Stomach (tissue), 4 donors: ENCODE measurements at regions not wholly inside any gene's neighbourhood (a gene's known extent, or its start where the extent isn't known, plus 50 kb on each side); places are given as distances from the start of the nearest gene placed in this dataset.

Source experiments
- EP300 ChIP-seq: sonication (generic); formaldehyde crosslinking; IDR thresholded peaks from one replicate; pipeline ENCODE4 v1.6.1; 2017; ENCODE audit warnings: antibody characterized with exemption
- POLR2A ChIP-seq, 4 donors: fragments of 450-650 bp; IDR thresholded peaks; one replicate each; pipeline ENCODE4 v1.6.1; 2016; ENCODE audit warnings: antibody characterized with exemption in 4 of 4, control low read depth in 2 of 4, mild to moderate bottlenecking in 1 of 4, moderate library complexity in 1 of 4
- POLR2AphosphoS5 ChIP-seq, 3 donors: sonication (generic); formaldehyde crosslinking; IDR thresholded peaks; one replicate each; pipeline ENCODE4 v1.6.1; 2016; ENCODE audit warnings: antibody characterized with exemption in 3 of 3
- TF ChIP-seq, protein P1 (sequence below), 7 experiments: fragments of 450-650 bp in 4 of 7; fragments of 200-600 bp in 3 of 7; sonication (generic) in 3 of 7; IDR thresholded peaks; one replicate each; pipeline ENCODE4 v1.5.1; 2016 to 2019; ENCODE audit warnings: antibody characterized with exemption in 7 of 7, control low read depth in 2 of 7, mild to moderate bottlenecking in 1 of 7

DNA sequence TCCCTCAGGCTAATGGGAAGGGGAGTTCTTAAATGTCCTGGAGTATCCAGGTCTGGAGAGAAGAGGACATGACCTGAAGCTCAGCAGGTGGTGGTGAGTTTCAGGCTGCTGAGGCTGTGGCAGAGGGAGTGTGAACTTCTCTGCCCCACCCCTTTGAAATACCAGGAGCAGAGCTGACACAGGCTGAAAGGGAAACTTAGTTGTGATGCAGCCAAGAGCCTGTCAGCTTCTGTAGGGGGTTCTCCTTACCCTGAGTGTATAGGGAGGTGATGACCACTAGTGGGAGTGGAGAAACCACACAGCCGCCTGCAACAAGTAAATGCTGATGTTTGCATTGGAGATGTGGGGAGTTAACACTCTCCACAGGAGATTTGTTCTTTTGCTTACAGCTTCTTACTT is 152.3 kb downstream of the FCRL5 start:
- TF ChIP-seq, protein P1, sequence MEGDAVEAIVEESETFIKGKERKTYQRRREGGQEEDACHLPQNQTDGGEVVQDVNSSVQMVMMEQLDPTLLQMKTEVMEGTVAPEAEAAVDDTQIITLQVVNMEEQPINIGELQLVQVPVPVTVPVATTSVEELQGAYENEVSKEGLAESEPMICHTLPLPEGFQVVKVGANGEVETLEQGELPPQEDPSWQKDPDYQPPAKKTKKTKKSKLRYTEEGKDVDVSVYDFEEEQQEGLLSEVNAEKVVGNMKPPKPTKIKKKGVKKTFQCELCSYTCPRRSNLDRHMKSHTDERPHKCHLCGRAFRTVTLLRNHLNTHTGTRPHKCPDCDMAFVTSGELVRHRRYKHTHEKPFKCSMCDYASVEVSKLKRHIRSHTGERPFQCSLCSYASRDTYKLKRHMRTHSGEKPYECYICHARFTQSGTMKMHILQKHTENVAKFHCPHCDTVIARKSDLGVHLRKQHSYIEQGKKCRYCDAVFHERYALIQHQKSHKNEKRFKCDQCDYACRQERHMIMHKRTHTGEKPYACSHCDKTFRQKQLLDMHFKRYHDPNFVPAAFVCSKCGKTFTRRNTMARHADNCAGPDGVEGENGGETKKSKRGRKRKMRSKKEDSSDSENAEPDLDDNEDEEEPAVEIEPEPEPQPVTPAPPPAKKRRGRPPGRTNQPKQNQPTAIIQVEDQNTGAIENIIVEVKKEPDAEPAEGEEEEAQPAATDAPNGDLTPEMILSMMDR (IDR thresholded peaks at IDR 0.05), result no peak
- TF ChIP-seq POLR2A (IDR thresholded peaks at IDR 0.05) (no peak), POLR2AphosphoS5 (IDR thresholded peaks at IDR 0.05) (no peak), EP300 (no peak)
